ENCODE measurements at regions not wholly inside any gene's neighbourhood (a gene's known extent, or its start where the extent isn't known, plus 50 kb on each side); places are given as distances from the start of the nearest gene placed in this dataset.

GRCh38 chr19:30873003-30873402 lies 476.2 kb downstream of the TSHZ3 start:
- TF ChIP-seq, protein P1, sequence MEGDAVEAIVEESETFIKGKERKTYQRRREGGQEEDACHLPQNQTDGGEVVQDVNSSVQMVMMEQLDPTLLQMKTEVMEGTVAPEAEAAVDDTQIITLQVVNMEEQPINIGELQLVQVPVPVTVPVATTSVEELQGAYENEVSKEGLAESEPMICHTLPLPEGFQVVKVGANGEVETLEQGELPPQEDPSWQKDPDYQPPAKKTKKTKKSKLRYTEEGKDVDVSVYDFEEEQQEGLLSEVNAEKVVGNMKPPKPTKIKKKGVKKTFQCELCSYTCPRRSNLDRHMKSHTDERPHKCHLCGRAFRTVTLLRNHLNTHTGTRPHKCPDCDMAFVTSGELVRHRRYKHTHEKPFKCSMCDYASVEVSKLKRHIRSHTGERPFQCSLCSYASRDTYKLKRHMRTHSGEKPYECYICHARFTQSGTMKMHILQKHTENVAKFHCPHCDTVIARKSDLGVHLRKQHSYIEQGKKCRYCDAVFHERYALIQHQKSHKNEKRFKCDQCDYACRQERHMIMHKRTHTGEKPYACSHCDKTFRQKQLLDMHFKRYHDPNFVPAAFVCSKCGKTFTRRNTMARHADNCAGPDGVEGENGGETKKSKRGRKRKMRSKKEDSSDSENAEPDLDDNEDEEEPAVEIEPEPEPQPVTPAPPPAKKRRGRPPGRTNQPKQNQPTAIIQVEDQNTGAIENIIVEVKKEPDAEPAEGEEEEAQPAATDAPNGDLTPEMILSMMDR (IDR thresholded peaks at IDR 0.05; ENCODE audit: poor library complexity): no peak
- no peak for TF ChIP-seq EZH2 (IDR thresholded peaks at IDR 0.05; ENCODE audit: borderline replicate concordance)

All from hepatocyte (in vitro differentiated cells).